ENCODE measurements at regions not wholly inside any gene's neighbourhood (a gene's known extent, or its start where the extent isn't known, plus 50 kb on each side); places are given as distances from the start of the nearest gene placed in this dataset.

DNA sequence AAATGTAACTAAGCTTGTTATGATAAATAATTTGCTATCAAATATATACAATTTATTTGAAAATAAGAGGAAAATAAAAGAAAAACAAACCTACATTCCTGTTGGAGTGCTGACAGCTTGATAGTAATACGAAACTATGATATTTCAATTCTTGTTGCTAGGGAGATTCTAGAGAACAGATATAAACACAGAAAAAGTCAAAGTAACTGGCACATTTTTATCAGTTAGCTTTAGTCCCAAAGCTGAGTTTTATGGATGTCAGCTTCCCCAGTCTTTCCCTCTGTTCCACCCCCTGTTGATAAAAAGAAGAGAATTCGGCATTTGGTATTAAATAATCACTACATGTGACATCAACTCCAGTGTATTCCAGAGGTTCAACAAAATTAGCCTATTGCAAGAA lies 1134.0 kb downstream of the XPNPEP1 start:
- TF ChIP-seq, protein P1, sequence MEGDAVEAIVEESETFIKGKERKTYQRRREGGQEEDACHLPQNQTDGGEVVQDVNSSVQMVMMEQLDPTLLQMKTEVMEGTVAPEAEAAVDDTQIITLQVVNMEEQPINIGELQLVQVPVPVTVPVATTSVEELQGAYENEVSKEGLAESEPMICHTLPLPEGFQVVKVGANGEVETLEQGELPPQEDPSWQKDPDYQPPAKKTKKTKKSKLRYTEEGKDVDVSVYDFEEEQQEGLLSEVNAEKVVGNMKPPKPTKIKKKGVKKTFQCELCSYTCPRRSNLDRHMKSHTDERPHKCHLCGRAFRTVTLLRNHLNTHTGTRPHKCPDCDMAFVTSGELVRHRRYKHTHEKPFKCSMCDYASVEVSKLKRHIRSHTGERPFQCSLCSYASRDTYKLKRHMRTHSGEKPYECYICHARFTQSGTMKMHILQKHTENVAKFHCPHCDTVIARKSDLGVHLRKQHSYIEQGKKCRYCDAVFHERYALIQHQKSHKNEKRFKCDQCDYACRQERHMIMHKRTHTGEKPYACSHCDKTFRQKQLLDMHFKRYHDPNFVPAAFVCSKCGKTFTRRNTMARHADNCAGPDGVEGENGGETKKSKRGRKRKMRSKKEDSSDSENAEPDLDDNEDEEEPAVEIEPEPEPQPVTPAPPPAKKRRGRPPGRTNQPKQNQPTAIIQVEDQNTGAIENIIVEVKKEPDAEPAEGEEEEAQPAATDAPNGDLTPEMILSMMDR (IDR thresholded peaks at IDR 0.05; ENCODE audit: low read length): no peak
- TF ChIP-seq EZH2 (IDR thresholded peaks at IDR 0.05; ENCODE audit: borderline replicate concordance, low read length): no peak
- Histone ChIP-seq H3K27ac (ENCODE audit: low read depth, low read length, poor library complexity, severe bottlenecking) (no peak overlapping the region), H3K4me1 (ENCODE audit: insufficient read depth, low read length, severe bottlenecking) (no peaks in the 10 kb centered on the region), H4K20me1 (ENCODE audit: insufficient read depth, low read length) (no peaks in the 10 kb centered on the region), H3K9me3 (ENCODE audit: low read length) (peaks cover 2% of the 10 kb centered on the region; the same call in 1 of the 2 replicates), H3K4me3 (ENCODE audit: low read depth, low read length, poor library complexity, severe bottlenecking) (no peak overlapping the region), H3K36me3 (ENCODE audit: insufficient read depth, low read length) (no peaks in the 10 kb centered on the region), H3F3A (ENCODE audit: insufficient read depth, low read length) (no peaks in the 10 kb centered on the region), H3K27me3 (ENCODE audit: insufficient read depth, low read length) (no peaks in the 10 kb centered on the region), H3K79me2 (ENCODE audit: insufficient read depth, low read length) (no peaks in the 10 kb centered on the region), H3K4me2 (ENCODE audit: low read length) (no peak overlapping the region), H3K9me2 (ENCODE audit: low read depth, low read length) (no peaks in the 10 kb centered on the region), H2AFZ (ENCODE audit: low read length) (no peak overlapping the region), H3K9ac (ENCODE audit: low read length) (no peak overlapping the region)

DNA sequence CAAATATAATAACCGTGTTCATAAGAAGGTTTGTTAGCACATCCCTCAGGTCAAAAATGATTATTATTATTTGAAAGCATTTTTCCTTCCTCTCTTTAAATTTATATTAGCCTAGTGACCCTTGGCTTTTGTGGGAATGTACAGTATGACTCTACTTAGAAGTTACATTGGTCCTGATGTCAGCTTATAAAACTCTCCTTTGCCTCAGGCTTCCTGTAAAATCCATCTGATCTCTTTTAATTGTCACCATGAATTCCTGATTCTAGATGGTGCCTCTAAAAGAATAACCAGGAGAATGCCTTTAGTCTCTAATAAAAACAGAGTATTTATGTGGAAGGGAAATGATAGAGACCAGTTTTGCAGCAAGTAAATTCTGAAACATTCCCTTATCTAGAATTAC lies 1134.4 kb downstream of the XPNPEP1 start:
- no peak overlapping the region for H3K9ac ChIP-seq (ENCODE audit: low read length)
- peaks cover 2% of the 10 kb centered on the region; the same call in 1 of the 2 replicates for H3K9me3 ChIP-seq (ENCODE audit: low read length)
- H3K4me1 ChIP-seq (ENCODE audit: insufficient read depth, low read length, severe bottlenecking): no peaks in the 10 kb centered on the region

DNA sequence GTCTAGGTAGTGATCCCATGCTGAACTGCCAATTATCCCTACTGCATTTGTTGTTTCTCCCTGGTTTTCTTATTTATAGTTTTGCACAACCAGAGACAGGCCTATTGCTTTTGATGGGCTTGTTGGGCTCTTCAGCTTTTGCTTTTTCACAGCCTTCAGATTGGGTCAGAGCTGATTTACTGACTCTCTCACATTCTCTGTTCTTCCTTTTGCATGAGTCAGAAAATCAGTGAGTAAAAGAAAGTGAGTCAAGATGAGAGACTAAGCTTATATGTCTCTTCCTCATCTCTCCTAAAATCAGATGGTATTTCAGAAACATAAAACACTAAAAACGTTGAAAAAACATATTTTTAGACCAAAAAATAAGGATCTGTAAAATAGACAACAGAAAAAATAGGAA lies 1135.4 kb downstream of the XPNPEP1 start:
- Histone ChIP-seq H4K20me1 (ENCODE audit: insufficient read depth, low read length) (no peaks in the 10 kb centered on the region), H3K4me2 (ENCODE audit: low read length) (no peak overlapping the region), H3F3A (ENCODE audit: insufficient read depth, low read length) (no peaks in the 10 kb centered on the region), H3K79me2 (ENCODE audit: insufficient read depth, low read length) (no peaks in the 10 kb centered on the region), H3K36me3 (ENCODE audit: insufficient read depth, low read length) (no peaks in the 10 kb centered on the region), H3K4me3 (ENCODE audit: low read depth, low read length, poor library complexity, severe bottlenecking) (no peak overlapping the region), H3K9me2 (ENCODE audit: low read depth, low read length) (no peaks in the 10 kb centered on the region), H3K9ac (ENCODE audit: low read length) (no peak overlapping the region), H3K4me1 (ENCODE audit: insufficient read depth, low read length, severe bottlenecking) (no peaks in the 10 kb centered on the region), H3K27me3 (ENCODE audit: insufficient read depth, low read length) (no peaks in the 10 kb centered on the region), H3K9me3 (ENCODE audit: low read length) (peaks cover 2% of the 10 kb centered on the region; the same call in 1 of the 2 replicates), H2AFZ (ENCODE audit: low read length) (no peak overlapping the region), H3K27ac (ENCODE audit: low read depth, low read length, poor library complexity, severe bottlenecking) (no peak overlapping the region)
- TF ChIP-seq EZH2 (IDR thresholded peaks at IDR 0.05; ENCODE audit: borderline replicate concordance, low read length): no peak
- TF ChIP-seq, protein P1 (IDR thresholded peaks at IDR 0.05; ENCODE audit: low read length): no peak

More for the DNA sequence above, 1134.4 kb downstream of the XPNPEP1 start:
- H3K4me2 ChIP-seq (ENCODE audit: low read length): no peak overlapping the region
- H3K9me2 ChIP-seq (ENCODE audit: low read depth, low read length): no peaks in the 10 kb centered on the region
- H3F3A ChIP-seq (ENCODE audit: insufficient read depth, low read length): no peaks in the 10 kb centered on the region
- no peak overlapping the region for H2AFZ ChIP-seq (ENCODE audit: low read length)
- no peak overlapping the region for H3K4me3 ChIP-seq (ENCODE audit: low read depth, low read length, poor library complexity, severe bottlenecking)
- H3K27me3 ChIP-seq (ENCODE audit: insufficient read depth, low read length): no peaks in the 10 kb centered on the region
- H3K27ac ChIP-seq (ENCODE audit: low read depth, low read length, poor library complexity, severe bottlenecking): no peak overlapping the region
- no peaks in the 10 kb centered on the region for H4K20me1 ChIP-seq (ENCODE audit: insufficient read depth, low read length)
- TF ChIP-seq, protein P1 (IDR thresholded peaks at IDR 0.05; ENCODE audit: low read length): no peak
- no peak for TF ChIP-seq EZH2 (IDR thresholded peaks at IDR 0.05; ENCODE audit: borderline replicate concordance, low read length)
- no peaks in the 10 kb centered on the region for H3K36me3 ChIP-seq (ENCODE audit: insufficient read depth, low read length)
- H3K79me2 ChIP-seq (ENCODE audit: insufficient read depth, low read length): no peaks in the 10 kb centered on the region

Data from OCI-LY1 (cell line).